ENCODE measurements at regions not wholly inside any gene's neighbourhood (a gene's known extent, or its start where the extent isn't known, plus 50 kb on each side); places are given as distances from the start of the nearest gene placed in this dataset.

DNA sequence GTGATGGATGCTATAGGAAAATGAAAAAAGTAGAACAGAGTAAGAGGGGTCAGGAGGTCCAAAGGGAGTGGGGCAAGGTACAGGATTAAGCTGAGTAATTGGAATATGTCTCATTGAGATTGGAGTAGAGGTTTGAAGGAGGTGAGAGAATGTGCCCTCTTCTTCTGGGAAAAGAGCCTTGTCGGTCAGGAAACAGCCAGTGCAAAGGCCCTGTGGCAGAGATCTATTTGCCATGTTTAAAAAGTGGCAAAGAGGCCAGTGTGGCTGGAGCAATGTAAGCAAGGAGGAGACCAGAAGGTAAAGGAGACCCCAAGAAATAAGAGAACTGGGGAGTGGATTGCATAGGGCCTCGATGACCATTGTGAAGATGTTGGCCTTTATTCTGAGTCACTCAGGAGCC lies 706.5 kb downstream of the MED13L start:
- Mint-ChIP-seq H3K9me3 (no peaks in the 10 kb centered on the region), H3K27ac (no peak overlapping the region), H3K36me3 (no peaks in the 10 kb centered on the region), H3K27me3 (ENCODE audit: low read depth in 3 of 3) (peaks cover 0 to 2% (median 0%) of the 10 kb centered on the region in 3 donors), H3K4me1 (no peaks in the 10 kb centered on the region), H3K4me3 (no peak overlapping the region)
- DNase-seq, result no peak

DNA sequence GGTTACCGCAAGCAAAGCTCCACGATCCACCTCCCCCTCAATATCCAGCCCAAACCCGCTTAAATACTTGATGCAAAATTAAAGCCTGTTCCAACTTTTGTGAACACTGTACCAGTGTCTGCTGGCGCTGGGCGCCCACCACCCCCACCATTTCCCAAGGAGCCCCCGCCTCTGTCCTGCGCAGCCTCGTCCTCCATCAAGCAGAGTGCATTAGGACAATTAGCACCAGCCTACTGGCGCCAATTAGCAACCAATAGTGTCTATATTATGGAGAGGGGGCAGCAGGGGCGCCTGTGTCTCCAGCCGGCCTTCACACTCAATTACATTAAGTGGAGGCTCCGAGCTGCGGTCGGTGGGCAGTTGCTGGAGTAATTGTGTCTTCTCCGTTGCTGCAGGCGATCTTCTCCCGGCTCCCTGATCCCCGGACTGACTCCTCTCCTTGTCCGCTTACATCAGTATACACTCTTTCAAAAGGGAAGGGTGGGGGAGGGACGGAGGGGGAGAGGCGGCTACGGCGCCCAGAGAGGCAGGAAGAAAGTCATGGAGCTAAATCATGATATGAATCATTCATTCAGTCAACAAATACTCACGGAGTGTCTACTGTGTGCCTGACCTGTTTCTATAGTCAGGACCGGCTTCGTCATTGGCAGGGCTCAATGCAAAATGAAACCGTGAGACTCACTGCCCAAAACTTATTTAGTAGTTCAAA lies 707.3 kb downstream of the MED13L start:
- Mint-ChIP-seq H3K9me3 (no peaks in the 10 kb centered on the region), H3K4me3 (no peak overlapping the region), H3K27ac (no peak overlapping the region), H3K36me3 (no peaks in the 10 kb centered on the region), H3K27me3 (ENCODE audit: low read depth in 3 of 3) (peaks cover 0 to 2% (median 0%) of the 10 kb centered on the region in 3 donors), H3K4me1 (no peaks in the 10 kb centered on the region)
- DNase-seq, result no peak

DNA sequence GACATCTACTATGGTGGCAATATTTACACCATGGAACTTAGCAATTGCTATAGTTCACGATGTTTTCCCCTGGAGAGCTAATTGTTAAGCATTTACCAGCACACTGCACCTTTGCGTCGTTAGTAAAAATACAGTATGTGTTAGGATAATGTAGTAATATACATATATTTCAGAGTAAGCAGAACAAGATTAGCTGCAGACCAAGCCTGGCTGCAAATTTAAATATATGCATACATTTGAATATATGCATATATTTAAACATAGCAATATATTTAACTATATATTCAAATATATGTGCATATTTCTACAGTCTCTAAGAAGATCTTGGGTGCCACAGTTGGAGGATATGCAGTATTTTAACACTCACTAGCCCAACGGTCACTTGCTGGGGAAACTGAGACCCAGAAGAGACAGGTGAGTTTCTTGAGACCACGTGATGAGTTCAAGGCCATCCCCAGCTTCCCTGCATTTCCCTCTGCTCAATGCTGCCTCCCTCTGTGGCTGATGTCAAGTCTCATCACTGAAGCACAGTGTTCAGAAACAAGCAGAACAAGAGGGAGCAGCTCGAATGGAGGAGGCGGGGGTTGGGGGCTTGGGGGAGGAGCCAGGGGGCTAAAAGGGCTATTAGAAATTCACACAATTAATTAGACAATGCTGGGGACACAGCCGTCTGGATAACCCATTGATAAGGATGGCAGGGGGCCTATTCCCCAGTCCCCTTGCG lies 708.0 kb downstream of the MED13L start:
- Mint-ChIP-seq H3K36me3 (no peaks in the 10 kb centered on the region), H3K27ac (no peak overlapping the region), H3K9me3 (no peaks in the 10 kb centered on the region), H3K4me3 (no peak overlapping the region), H3K4me1 (no peaks in the 10 kb centered on the region), H3K27me3 (ENCODE audit: low read depth in 3 of 3) (peaks cover 0 to 2% (median 2%) of the 10 kb centered on the region in 3 donors)
- no peak for DNase-seq

DNA sequence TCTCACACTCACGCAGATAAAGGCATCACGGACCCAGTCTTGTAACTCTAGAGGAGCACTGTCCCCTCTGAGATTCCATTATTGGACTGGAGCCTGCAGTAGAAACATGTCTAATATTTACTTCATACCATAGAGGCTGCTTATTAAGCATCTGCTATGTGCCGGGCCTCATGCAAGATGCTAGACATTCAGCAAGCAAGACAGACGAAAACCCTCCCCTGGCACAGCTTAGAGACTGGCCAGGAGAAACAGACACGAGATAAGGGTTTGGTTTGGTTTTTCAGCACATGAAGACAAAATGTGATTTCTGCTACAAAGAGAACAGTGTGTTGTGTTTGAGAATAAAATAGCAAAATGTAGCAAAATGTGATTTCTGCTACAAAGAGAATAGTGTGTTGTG lies 719.2 kb downstream of the MED13L start:
- no peak for DNase-seq
- peaks cover 0 to 4% (median 1%) of the 10 kb centered on the region in 6 donors for H3K9me3 Mint-ChIP-seq
- H3K27ac Mint-ChIP-seq, result no peak overlapping the region
- no peaks in the 10 kb centered on the region for H3K4me1 Mint-ChIP-seq
- no peaks in the 10 kb centered on the region for H3K36me3 Mint-ChIP-seq
- H3K4me3 Mint-ChIP-seq, result no peak overlapping the region
- H3K27me3 Mint-ChIP-seq (ENCODE audit: low read depth in 3 of 3), result peaks cover 0 to 5% (median 0%) of the 10 kb centered on the region in 3 donors

DNA sequence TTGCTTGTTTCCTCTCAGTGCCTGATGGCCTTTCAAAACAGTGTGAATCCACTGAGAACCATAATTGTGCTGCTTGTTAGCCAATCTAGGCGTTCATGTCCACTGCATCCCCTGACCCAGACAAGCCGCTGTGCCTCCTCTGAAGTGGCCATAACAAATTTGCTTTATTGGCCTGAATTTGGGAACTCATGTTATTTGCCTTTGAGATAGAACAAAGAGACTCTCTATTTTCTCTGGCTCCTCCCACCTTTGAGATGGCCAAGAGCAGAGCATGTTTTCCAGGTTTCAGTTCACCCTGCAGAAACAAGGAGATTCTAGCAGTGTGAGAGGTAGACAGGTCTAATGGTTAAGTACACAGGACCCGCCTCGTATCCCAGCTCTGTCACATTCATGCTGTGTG lies 723.9 kb downstream of the MED13L start:
- Mint-ChIP-seq H3K36me3 (no peaks in the 10 kb centered on the region), H3K4me3 (no peak overlapping the region), H3K27ac (no peak overlapping the region), H3K4me1 (no peaks in the 10 kb centered on the region), H3K9me3 (peaks cover 0 to 4% (median 1%) of the 10 kb centered on the region in 6 donors), H3K27me3 (ENCODE audit: low read depth in 3 of 3) (peaks cover 0 to 6% (median 2%) of the 10 kb centered on the region in 3 donors)
- no peak for DNase-seq

DNA sequence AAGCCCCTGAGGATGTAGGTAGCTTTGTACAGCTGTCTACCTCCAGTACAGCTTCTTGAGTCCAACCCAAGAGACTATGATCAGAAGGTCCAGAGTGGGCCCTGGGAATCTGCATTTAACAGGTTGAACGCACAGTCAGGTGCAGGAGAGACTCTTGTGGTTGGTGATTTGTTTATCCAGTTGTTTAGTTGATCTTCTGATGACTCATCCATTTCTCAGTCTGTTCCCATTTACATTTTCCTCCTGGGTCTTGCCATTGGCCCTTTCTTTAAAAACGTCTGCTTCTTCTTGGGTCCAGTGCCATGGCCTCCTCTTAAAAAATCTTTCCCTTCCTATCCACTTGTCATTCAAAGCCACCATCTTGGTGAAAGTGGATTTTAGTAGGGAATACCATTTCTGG lies 734.2 kb downstream of the MED13L start:
- no peak for DNase-seq
- Mint-ChIP-seq H3K9me3 (peaks cover 0 to 11% (median 2%) of the 10 kb centered on the region in 6 donors), H3K36me3 (no peaks in the 10 kb centered on the region), H3K27me3 (ENCODE audit: low read depth in 3 of 3) (peaks cover 0 to 4% (median 4%) of the 10 kb centered on the region in 3 donors), H3K27ac (no peak overlapping the region), H3K4me3 (no peak overlapping the region), H3K4me1 (no peaks in the 10 kb centered on the region)

DNA sequence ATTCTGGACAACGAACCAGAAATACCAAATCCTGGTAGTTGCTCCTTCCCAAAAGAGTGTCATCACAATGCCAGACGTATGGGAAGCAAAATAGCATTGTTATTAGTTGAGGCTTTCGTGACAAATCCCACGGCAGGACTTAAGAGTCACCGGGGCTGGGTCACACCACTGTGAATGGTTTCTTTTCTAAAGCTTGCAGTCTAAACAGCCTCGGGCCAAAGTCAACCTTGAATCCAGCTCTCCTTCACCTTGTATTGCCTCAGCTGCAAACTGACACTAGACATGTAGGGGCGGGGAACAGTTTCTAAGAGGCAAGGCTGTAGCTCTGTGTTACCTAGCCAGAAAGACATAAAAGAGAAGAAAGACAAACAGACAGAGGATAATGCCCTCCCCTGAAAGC lies 734.8 kb downstream of the MED13L start:
- no peaks in the 10 kb centered on the region for H3K36me3 Mint-ChIP-seq
- no peak overlapping the region for H3K27ac Mint-ChIP-seq
- peaks cover 0 to 4% (median 4%) of the 10 kb centered on the region in 3 donors for H3K27me3 Mint-ChIP-seq (ENCODE audit: low read depth in 3 of 3)
- no peak overlapping the region for H3K4me3 Mint-ChIP-seq
- no peaks in the 10 kb centered on the region for H3K4me1 Mint-ChIP-seq
- H3K9me3 Mint-ChIP-seq, result peaks cover 2 to 11% (median 4%) of the 10 kb centered on the region in 6 donors
- no peak for DNase-seq

DNA sequence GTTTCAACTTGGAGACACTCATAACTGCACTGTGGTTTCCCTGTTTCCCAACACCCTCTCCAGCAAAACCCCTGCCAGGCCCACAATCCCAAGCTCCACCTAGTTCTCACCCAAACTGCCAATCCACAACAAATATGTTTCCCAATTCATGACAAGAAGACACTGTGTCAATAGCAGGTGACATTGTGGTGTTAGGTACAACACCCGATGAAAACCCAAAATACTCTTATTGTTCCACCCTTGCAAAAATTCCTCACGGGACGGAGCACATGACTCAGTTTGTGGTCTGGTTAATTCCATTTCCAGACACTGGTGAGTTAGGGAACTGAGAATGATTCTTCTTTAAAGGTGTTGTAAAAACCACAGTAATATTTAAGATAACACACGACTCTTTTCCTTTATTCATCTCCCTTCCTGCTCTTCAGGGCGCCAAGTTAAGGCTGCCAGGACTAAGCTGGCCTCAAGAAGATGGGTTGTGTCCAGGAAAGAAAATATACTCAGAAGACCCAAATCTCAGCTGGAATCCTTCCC lies 735.5 kb downstream of the MED13L start:
- no peaks in the 10 kb centered on the region for H3K4me1 Mint-ChIP-seq
- no peak for DNase-seq
- H3K27me3 Mint-ChIP-seq (ENCODE audit: low read depth in 3 of 3), result peaks cover 0 to 4% (median 2%) of the 10 kb centered on the region in 3 donors
- no peak overlapping the region for H3K27ac Mint-ChIP-seq
- no peak overlapping the region for H3K4me3 Mint-ChIP-seq
- no peaks in the 10 kb centered on the region for H3K36me3 Mint-ChIP-seq
- H3K9me3 Mint-ChIP-seq, result peaks cover 2 to 11% (median 6%) of the 10 kb centered on the region in 6 donors

DNA sequence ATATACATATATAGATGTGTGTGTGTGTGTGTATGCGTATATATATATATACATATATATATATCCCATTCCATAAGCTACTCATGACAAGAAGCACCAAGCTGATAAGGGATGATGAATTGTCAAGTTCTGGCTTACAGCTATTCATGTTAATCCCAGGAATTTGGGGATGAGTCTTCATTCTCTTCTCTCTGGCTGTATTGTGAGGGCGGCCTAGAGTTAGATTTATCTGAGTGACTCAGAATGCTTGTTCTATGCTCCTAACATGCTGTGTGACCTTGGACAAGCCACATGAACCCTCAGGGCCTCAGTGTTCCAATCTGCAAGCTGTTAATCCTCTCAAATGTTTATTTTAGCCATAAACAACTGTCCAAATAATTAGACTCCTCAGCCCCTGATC lies 749.0 kb downstream of the MED13L start:
- Mint-ChIP-seq H3K36me3 (no peaks in the 10 kb centered on the region), H3K4me3 (no peak overlapping the region), H3K27ac (no peak overlapping the region), H3K4me1 (no peaks in the 10 kb centered on the region), H3K27me3 (ENCODE audit: low read depth in 3 of 3) (no peaks in the 10 kb centered on the region), H3K9me3 (peaks cover 0 to 8% (median 4%) of the 10 kb centered on the region in 6 donors)
- DNase-seq, result no peak

DNA sequence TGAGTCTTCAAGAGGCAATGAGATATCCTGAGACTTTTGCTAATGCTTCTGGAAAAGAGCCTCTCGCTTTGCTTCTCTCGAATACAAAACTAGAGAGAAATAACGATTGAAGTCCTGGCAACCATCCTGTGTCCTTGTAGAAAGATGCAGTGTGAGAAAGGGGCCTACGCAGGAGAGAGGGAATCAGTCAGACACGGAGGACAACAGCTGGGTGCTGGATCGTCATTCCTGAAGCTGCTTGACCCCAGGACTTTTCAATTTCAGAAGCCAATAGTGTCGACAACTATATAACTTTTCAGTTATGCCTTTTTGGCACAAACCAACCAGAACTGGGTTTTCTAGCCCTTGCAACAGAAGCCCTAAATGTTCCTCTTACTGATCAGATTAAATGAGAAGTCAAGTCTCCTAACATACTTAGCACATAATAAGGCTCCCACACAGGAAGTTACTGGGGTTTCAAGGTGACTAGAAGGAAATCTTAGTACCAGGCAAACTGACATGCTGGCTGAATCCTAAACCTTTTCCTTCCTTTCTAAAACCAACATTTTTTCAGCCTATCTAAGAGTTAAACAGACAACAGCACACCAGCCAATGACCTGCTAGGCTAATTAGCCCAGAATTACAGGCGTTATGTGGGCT lies 755.6 kb downstream of the MED13L start:
- Mint-ChIP-seq H3K27ac (no peak overlapping the region), H3K36me3 (no peaks in the 10 kb centered on the region), H3K4me1 (no peaks in the 10 kb centered on the region), H3K27me3 (ENCODE audit: low read depth in 3 of 3) (peaks cover 0 to 9% (median 0%) of the 10 kb centered on the region in 3 donors), H3K4me3 (no peak overlapping the region), H3K9me3 (peaks cover 0 to 6% (median 0%) of the 10 kb centered on the region in 6 donors)
- DNase-seq, result no peak

DNA sequence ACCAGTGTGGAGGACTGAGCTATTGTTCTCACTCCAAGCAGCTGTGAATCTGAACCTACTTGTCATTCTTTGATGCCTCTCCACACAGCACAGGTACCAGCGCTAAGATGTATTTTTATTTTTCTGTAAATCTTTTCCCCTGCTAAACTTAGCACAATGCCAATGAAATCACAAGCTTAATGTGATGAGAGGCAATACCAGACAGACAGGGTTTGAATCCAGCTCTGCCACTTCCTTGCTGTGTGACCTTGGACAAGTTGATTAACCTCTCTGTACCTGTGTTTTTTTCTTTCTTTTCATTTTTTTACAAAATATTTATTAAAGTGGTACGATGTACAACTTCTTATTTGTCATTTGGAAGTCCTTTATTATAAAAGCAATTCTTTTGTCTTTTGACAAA lies 757.6 kb downstream of the MED13L start:
- no peaks in the 10 kb centered on the region for H3K4me1 Mint-ChIP-seq
- H3K27me3 Mint-ChIP-seq (ENCODE audit: low read depth in 3 of 3), result peaks cover 0 to 11% (median 0%) of the 10 kb centered on the region in 3 donors
- no peak for DNase-seq
- no peak overlapping the region for H3K4me3 Mint-ChIP-seq
- H3K36me3 Mint-ChIP-seq, result no peaks in the 10 kb centered on the region
- peaks cover 0 to 6% (median under 1%) of the 10 kb centered on the region in 6 donors for H3K9me3 Mint-ChIP-seq
- H3K27ac Mint-ChIP-seq, result no peak overlapping the region

DNA sequence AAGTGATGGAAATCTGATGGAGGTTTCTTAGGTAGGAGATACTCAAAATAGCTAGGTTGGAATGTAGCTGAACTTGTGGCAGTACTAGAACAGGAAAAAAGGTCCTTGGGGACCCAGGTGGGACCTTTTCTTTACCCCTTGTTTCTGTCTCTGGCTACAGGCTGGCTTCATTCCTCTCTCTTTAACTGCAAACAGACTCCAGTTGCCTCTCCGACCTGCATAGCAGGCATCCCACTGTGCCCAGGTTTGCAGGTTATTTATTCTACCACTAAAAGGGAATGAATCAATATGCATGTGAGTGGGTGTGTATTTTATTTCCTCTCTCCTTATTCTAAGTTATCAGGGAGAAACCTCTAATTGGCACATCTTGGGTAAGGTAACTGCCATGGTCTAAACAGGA lies 758.1 kb downstream of the MED13L start:
- H3K4me3 Mint-ChIP-seq, result no peak overlapping the region
- H3K9me3 Mint-ChIP-seq, result peaks cover 0 to 10% (median 2%) of the 10 kb centered on the region in 6 donors
- H3K27me3 Mint-ChIP-seq (ENCODE audit: low read depth in 3 of 3), result peaks cover 0 to 11% (median 0%) of the 10 kb centered on the region in 3 donors
- DNase-seq, result no peak
- H3K27ac Mint-ChIP-seq, result no peak overlapping the region
- H3K36me3 Mint-ChIP-seq, result no peaks in the 10 kb centered on the region
- H3K4me1 Mint-ChIP-seq, result no peaks in the 10 kb centered on the region

DNA sequence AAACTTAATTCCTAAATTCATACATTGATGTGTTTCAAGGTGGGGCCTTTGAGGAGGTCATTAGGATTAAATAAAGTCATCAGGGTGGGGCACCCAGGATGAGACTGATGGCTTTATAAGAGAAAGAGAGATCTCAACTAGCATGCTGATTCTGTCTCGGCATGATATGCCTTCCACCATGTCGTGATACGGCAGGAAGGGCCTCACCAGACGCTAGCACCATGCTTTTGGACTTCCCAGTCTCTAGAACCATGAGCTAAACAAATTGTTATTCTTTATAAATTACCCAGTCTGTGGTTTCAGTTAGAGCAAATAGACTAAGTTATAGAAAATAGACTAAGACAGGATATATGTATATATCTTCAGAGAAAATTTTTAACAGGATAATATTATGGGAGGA lies 759.6 kb downstream of the MED13L start:
- Mint-ChIP-seq H3K36me3 (no peaks in the 10 kb centered on the region), H3K9me3 (peaks cover 1 to 21% (median 6%) of the 10 kb centered on the region in 6 donors), H3K27ac (no peak overlapping the region), H3K4me3 (no peak overlapping the region), H3K4me1 (no peaks in the 10 kb centered on the region), H3K27me3 (ENCODE audit: low read depth in 3 of 3) (peaks cover 0 to 9% (median 0%) of the 10 kb centered on the region in 3 donors)
- no peak for DNase-seq
